ENCODE measurements at regions not wholly inside any gene's neighbourhood (a gene's known extent, or its start where the extent isn't known, plus 50 kb on each side); places are given as distances from the start of the nearest gene placed in this dataset.

GRCh38 chr5:53233645-53234405 lies 124.3 kb upstream of the MOCS2 start:
- no peak for TF ChIP-seq CTCF (IDR thresholded peaks at IDR 0.05 in 4 of 5, conservative IDR thresholded peaks at IDR 0.05 in 1 of 5)
- no peak for TF ChIP-seq POLR2A (IDR thresholded peaks at IDR 0.05)

All from gastrocnemius medialis (tissue), 4 donors.